Neural progenitor cell (in vitro differentiated cells): ENCODE measurements at regions not wholly inside any gene's neighbourhood (a gene's known extent, or its start where the extent isn't known, plus 50 kb on each side); places are given as distances from the start of the nearest gene placed in this dataset.

Source experiments
- DNase-seq: peaks from one replicate; pipeline ENCODE4 v3.0.0-alpha.2; 2016; ENCODE audit warnings: low spot score
- H2AFZ ChIP-seq: fragments of 200-600 bp; sonication (generic); replicated peaks from 2 replicates; pipeline ENCODE4 v1.6.1; 2016; ENCODE audit warnings: antibody characterized with exemption
- H3F3A ChIP-seq: fragments of 200-600 bp; sonication (generic); 2 replicates; pipeline ENCODE4 v1.6.1; 2016; ENCODE audit warnings: antibody characterized with exemption, low read depth
- H3K27ac ChIP-seq: fragments of 200-600 bp; sonication (generic); 2 replicates; pipeline ENCODE4 v1.5.1; 2016; ENCODE audit warnings: mild to moderate bottlenecking
- H3K27me3 ChIP-seq: fragments of 200-600 bp; sonication (generic); 2 replicates; pipeline ENCODE4 v1.6.1; 2016; ENCODE audit warnings: mild to moderate bottlenecking, moderate library complexity
- H3K36me3 ChIP-seq: fragments of 200-600 bp; sonication (generic); 2 replicates; pipeline ENCODE4 v1.5.1; 2016
- H3K4me1 ChIP-seq: fragments of 200-600 bp; sonication (generic); 2 replicates; pipeline ENCODE4 v1.6.1; 2016; ENCODE audit warnings: mixed run types
- H3K4me2 ChIP-seq: fragments of 200-600 bp; sonication (generic); 2 replicates; pipeline ENCODE4 v1.6.1; 2016
- H3K4me3 ChIP-seq: fragments of 200-600 bp; sonication (generic); 2 replicates; pipeline ENCODE4 v1.5.1; 2016
- H3K79me2 ChIP-seq: fragments of 200-600 bp; sonication (generic); 2 replicates; pipeline ENCODE4 v1.6.1; 2016; ENCODE audit warnings: low read depth
- H3K9ac ChIP-seq: fragments of 200-600 bp; sonication (generic); 2 replicates; pipeline ENCODE4 v1.6.1; 2016
- H3K9me3 ChIP-seq: fragments of 200-600 bp; sonication (generic); 2 replicates; pipeline ENCODE4 v1.5.1; 2016; ENCODE audit warnings: low read depth
- H4K20me1 ChIP-seq: fragments of 200-600 bp; sonication (generic); 2 replicates; pipeline ENCODE4 v1.6.1; 2016; ENCODE audit warnings: low read depth
- H3K27ac Mint-ChIP-seq: 3 replicates; pipeline ENCODE4 v1.8.0; 2021; ENCODE audit warnings: mixed read lengths
- H3K27me3 Mint-ChIP-seq: 2 replicates; pipeline ENCODE4 v1.8.0; 2022; ENCODE audit warnings: low read depth, mild to moderate bottlenecking, inconsistent platforms, moderate library complexity, mixed read lengths; ENCODE audit not compliant: insufficient read depth
- H3K36me3 Mint-ChIP-seq: 3 replicates; pipeline ENCODE4 v1.8.0; 2021; ENCODE audit warnings: mixed read lengths
- H3K4me1 Mint-ChIP-seq: 3 replicates; pipeline ENCODE4 v1.8.0; 2021; ENCODE audit warnings: mixed read lengths
- H3K4me3 Mint-ChIP-seq: 3 replicates; pipeline ENCODE4 v1.8.0; 2021; ENCODE audit warnings: mild to moderate bottlenecking, moderate library complexity, mixed read lengths
- H3K9me3 Mint-ChIP-seq: 3 replicates; pipeline ENCODE4 v1.8.0; 2020; ENCODE audit warnings: mixed read lengths
- EZH2 ChIP-seq: fragments of 200-600 bp; sonication (generic); IDR thresholded peaks from 2 replicates; pipeline ENCODE4 v1.6.1; 2017; ENCODE audit warnings: antibody characterized with exemption, mild to moderate bottlenecking, moderate library complexity
- EZH2phosphoT487 ChIP-seq: fragments of 200-600 bp; sonication (generic); IDR thresholded peaks from 2 replicates; pipeline ENCODE4 v1.6.1; 2017; ENCODE audit warnings: antibody characterized with exemption
- TF ChIP-seq, protein P1 (sequence below): fragments of 200-600 bp; sonication (generic); IDR thresholded peaks from 2 replicates; pipeline ENCODE4 v1.5.1; 2017; ENCODE audit warnings: antibody characterized with exemption, mild to moderate bottlenecking

DNA sequence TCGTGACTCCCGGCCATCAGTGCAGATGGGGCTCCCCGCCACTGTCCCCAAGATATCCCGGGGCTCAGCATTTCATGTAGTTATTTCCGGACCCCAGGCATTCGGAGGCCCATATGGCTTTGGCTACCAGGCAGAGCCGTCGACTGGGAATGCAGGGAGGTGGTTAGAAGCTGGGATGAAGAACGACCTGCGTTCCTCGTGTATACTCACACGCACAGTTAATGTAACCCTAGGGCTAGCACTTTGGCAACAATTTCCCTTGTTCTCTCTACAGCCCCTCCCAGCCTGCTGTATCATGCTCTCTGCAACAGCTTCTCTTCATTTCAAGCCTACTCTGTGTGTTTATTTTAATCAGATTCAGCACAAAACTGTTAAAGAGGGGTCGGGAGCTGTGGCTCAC lies 240.4 kb downstream of the MYLK4 start:
- no peak overlapping the region for H3K27ac Mint-ChIP-seq

DNA sequence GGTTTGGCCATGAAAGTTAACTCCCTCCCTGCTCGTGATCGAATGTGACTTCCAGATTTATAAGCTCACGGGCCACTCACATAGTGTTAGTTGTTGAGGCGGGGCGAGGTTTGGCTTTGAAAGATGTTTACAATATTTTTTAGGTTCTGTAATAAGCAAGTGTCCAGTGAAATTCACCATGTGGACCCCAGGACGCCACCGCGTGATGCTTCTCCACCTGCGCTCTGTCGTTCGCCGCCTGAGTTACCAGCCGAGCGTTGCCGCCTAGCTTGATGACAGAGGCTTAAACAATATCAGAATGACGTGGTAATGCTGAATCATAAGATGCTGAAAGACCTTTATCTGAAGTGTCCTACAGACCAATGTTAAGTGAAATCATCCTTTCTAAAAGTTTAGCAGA lies 241.0 kb downstream of the MYLK4 start:
- H3K27me3 Mint-ChIP-seq, result peaks cover 8% of the 10 kb centered on the region

More for the DNA sequence above, 240.4 kb downstream of the MYLK4 start:
- Histone ChIP-seq H3K9ac (no peak overlapping the region), H3K4me1 (no peaks in the 10 kb centered on the region), H3F3A (no peaks in the 10 kb centered on the region), H3K27ac (no peak overlapping the region), H3K36me3 (no peaks in the 10 kb centered on the region), H3K79me2 (no peaks in the 10 kb centered on the region), H3K4me3 (no peak overlapping the region), H4K20me1 (no peaks in the 10 kb centered on the region), H3K4me2 (no peak overlapping the region), H2AFZ (no peak overlapping the region), H3K27me3 (no peaks in the 10 kb centered on the region), H3K9me3 (no peaks in the 10 kb centered on the region)
- Mint-ChIP-seq H3K4me1 (no peaks in the 10 kb centered on the region), H3K27me3 (peaks cover 5% of the 10 kb centered on the region), H3K4me3 (no peak overlapping the region), H3K36me3 (no peaks in the 10 kb centered on the region), H3K9me3 (no peaks in the 10 kb centered on the region)
- no peak for DNase-seq
- TF ChIP-seq EZH2, result no peak
- TF ChIP-seq EZH2phosphoT487, result no peak
- TF ChIP-seq, protein P1, sequence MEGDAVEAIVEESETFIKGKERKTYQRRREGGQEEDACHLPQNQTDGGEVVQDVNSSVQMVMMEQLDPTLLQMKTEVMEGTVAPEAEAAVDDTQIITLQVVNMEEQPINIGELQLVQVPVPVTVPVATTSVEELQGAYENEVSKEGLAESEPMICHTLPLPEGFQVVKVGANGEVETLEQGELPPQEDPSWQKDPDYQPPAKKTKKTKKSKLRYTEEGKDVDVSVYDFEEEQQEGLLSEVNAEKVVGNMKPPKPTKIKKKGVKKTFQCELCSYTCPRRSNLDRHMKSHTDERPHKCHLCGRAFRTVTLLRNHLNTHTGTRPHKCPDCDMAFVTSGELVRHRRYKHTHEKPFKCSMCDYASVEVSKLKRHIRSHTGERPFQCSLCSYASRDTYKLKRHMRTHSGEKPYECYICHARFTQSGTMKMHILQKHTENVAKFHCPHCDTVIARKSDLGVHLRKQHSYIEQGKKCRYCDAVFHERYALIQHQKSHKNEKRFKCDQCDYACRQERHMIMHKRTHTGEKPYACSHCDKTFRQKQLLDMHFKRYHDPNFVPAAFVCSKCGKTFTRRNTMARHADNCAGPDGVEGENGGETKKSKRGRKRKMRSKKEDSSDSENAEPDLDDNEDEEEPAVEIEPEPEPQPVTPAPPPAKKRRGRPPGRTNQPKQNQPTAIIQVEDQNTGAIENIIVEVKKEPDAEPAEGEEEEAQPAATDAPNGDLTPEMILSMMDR, result no peak

DNA sequence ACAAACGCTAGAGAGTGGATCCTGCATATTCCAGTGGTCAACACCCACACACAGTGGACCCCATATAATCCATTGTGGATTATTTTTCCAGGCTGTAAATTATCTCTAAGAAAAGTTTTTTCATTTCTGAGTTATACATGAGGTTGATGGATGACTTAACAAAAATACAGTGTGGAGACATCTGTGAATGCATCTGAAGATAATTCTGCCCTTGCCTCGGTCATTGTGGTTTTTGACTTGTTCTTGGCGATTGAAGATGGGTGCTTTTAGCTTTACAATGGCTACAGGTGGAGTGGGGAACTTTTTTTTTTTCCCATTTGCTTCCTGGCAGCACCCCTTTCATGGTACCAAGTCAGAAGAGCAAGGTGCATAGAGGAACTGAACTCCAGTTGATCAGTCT lies 242.7 kb downstream of the MYLK4 start:
- H3K27ac Mint-ChIP-seq, result no peak overlapping the region
- H3K36me3 ChIP-seq, result no peaks in the 10 kb centered on the region

More for the DNA sequence above, 241.0 kb downstream of the MYLK4 start:
- Histone ChIP-seq H3K4me1 (no peaks in the 10 kb centered on the region), H3K9me3 (no peaks in the 10 kb centered on the region), H3K79me2 (no peaks in the 10 kb centered on the region), H3F3A (no peaks in the 10 kb centered on the region), H2AFZ (no peak overlapping the region), H3K27me3 (no peaks in the 10 kb centered on the region), H3K4me3 (no peak overlapping the region), H4K20me1 (no peaks in the 10 kb centered on the region), H3K27ac (no peak overlapping the region), H3K36me3 (no peaks in the 10 kb centered on the region), H3K9ac (no peak overlapping the region), H3K4me2 (no peak overlapping the region)
- no peak overlapping the region for H3K4me3 Mint-ChIP-seq
- H3K27ac Mint-ChIP-seq, result no peak overlapping the region
- DNase-seq, result no peak
- H3K36me3 Mint-ChIP-seq, result no peaks in the 10 kb centered on the region
- TF ChIP-seq EZH2, result no peak
- TF ChIP-seq, protein P1, result no peak
- no peak for TF ChIP-seq EZH2phosphoT487
- no peaks in the 10 kb centered on the region for H3K4me1 Mint-ChIP-seq
- no peaks in the 10 kb centered on the region for H3K9me3 Mint-ChIP-seq

More for the DNA sequence above, 242.7 kb downstream of the MYLK4 start:
- H3K36me3 Mint-ChIP-seq, result no peaks in the 10 kb centered on the region
- Histone ChIP-seq H2AFZ (no peak overlapping the region), H3K9ac (no peak overlapping the region), H3K9me3 (no peaks in the 10 kb centered on the region), H3K79me2 (no peaks in the 10 kb centered on the region), H3K4me1 (no peaks in the 10 kb centered on the region), H3F3A (no peaks in the 10 kb centered on the region), H3K4me3 (no peak overlapping the region), H3K27me3 (no peaks in the 10 kb centered on the region), H4K20me1 (no peaks in the 10 kb centered on the region), H3K27ac (no peak overlapping the region), H3K4me2 (no peak overlapping the region)
- TF ChIP-seq EZH2phosphoT487 (no peak), EZH2 (no peak)
- TF ChIP-seq, protein P1, result no peak
- no peak for DNase-seq
- no peak overlapping the region for H3K4me3 Mint-ChIP-seq
- no peaks in the 10 kb centered on the region for H3K9me3 Mint-ChIP-seq
- H3K27me3 Mint-ChIP-seq, result peaks cover 8% of the 10 kb centered on the region
- H3K4me1 Mint-ChIP-seq, result no peaks in the 10 kb centered on the region
